ENCODE measurements at regions not wholly inside any gene's neighbourhood (a gene's known extent, or its start where the extent isn't known, plus 50 kb on each side); places are given as distances from the start of the nearest gene placed in this dataset.

GRCh38 chr5:119840175-119840574, 210.8 kb downstream of the FAM170A start:
- TF ChIP-seq, protein P1, sequence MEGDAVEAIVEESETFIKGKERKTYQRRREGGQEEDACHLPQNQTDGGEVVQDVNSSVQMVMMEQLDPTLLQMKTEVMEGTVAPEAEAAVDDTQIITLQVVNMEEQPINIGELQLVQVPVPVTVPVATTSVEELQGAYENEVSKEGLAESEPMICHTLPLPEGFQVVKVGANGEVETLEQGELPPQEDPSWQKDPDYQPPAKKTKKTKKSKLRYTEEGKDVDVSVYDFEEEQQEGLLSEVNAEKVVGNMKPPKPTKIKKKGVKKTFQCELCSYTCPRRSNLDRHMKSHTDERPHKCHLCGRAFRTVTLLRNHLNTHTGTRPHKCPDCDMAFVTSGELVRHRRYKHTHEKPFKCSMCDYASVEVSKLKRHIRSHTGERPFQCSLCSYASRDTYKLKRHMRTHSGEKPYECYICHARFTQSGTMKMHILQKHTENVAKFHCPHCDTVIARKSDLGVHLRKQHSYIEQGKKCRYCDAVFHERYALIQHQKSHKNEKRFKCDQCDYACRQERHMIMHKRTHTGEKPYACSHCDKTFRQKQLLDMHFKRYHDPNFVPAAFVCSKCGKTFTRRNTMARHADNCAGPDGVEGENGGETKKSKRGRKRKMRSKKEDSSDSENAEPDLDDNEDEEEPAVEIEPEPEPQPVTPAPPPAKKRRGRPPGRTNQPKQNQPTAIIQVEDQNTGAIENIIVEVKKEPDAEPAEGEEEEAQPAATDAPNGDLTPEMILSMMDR (IDR thresholded peaks at IDR 0.05; ENCODE audit: insufficient read depth, low read depth, low read length, missing control alignments): no peak
- DNase-seq (ENCODE audit: low read depth): no peak
- H3K4me3 ChIP-seq (ENCODE audit: low read depth, low read length): no peak overlapping the region

- TF ChIP-seq, protein P1 (IDR thresholded peaks at IDR 0.05; ENCODE audit: insufficient read depth, low read depth, low read length, missing control alignments): no peak
Measured at GRCh38 chr5:119852140-119852539, 222.8 kb downstream of the FAM170A start.

GRCh38 chr5:119860463-119860862, 231.1 kb downstream of the FAM170A start:
- H3K4me3 ChIP-seq (ENCODE audit: low read depth, low read length): no peak overlapping the region
- no peak for DNase-seq (ENCODE audit: low read depth)
- TF ChIP-seq, protein P1 (IDR thresholded peaks at IDR 0.05; ENCODE audit: insufficient read depth, low read depth, low read length, missing control alignments): no peak

More at GRCh38 chr5:119852140-119852539, 222.8 kb downstream of the FAM170A start:
- DNase-seq (ENCODE audit: low read depth): no peak
- no peak overlapping the region for H3K4me3 ChIP-seq (ENCODE audit: low read depth, low read length)

DNA sequence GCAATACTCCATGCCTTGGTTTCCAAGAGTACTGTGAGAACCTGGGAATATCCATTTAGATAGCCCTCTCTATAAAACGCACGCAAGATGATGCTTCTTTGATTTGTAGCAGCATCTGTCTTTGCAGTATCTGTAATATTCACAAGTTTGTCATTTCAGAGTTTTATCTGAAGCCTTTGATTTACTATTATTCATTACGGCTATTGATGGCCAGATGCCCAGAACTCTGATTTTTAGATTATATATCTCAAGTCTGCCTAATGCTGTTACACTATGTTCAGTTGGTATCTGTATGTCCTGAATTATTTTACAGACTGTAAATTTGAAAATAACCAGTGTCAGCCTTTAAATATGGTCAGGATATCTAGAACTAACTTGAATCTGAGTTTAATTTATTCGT, 233.3 kb downstream of the FAM170A start:
- TF ChIP-seq, protein P1 (IDR thresholded peaks at IDR 0.05; ENCODE audit: insufficient read depth, low read depth, low read length, missing control alignments): no peak
- DNase-seq (ENCODE audit: low read depth): no peak
- no peak overlapping the region for H3K4me3 ChIP-seq (ENCODE audit: low read depth, low read length)

- H3K4me3 ChIP-seq (ENCODE audit: low read depth, low read length): no peak overlapping the region
- no peak for DNase-seq (ENCODE audit: low read depth)
- TF ChIP-seq, protein P1 (IDR thresholded peaks at IDR 0.05; ENCODE audit: insufficient read depth, low read depth, low read length, missing control alignments): no peak
Measured at GRCh38 chr5:119864286-119864685, 234.9 kb downstream of the FAM170A start.

DNA sequence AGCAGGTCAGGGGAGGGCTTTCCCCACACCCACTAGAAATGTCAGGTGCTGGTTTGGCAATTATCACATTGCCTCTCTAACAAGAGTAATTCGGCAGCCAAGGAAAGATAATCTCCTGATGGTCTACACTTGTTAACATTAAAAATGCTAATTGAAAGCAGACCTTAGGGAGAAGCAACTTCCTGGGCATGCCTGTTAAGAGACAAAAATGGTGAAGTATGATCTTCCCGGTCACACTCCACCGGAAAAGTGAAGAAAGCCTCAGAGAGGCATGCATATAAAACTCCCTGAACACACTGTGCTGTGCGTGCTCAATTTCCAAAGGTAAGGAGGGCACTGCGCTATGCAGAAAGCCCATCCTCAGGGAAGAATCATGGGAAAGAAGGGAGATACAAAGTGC, 244.3 kb downstream of the FAM170A start:
- TF ChIP-seq, protein P1 (IDR thresholded peaks at IDR 0.05; ENCODE audit: insufficient read depth, low read depth, low read length, missing control alignments): no peak
- H3K4me3 ChIP-seq (ENCODE audit: low read depth, low read length): no peak overlapping the region
- no peak for DNase-seq (ENCODE audit: low read depth)

- DNase-seq (ENCODE audit: low read depth): no peak
- H3K4me3 ChIP-seq (ENCODE audit: low read depth, low read length): no peak overlapping the region
- TF ChIP-seq, protein P1 (IDR thresholded peaks at IDR 0.05; ENCODE audit: insufficient read depth, low read depth, low read length, missing control alignments): no peak
Measured at GRCh38 chr5:119876522-119876921, 247.2 kb downstream of the FAM170A start.
